HT-29 (cell line): ENCODE measurements at regions not wholly inside any gene's neighbourhood (a gene's known extent, or its start where the extent isn't known, plus 50 kb on each side); places are given as distances from the start of the nearest gene placed in this dataset.
"Not testable (repeated sequence)": the region's sequence is repeated elsewhere in the genome, so short reads cannot be mapped to it uniquely, and the experiment has no call there.

ENCODE experiments used
- DNase-seq: peaks from one replicate; pipeline ENCODE4 v3.0.0-alpha.2; 2015; ENCODE audit warnings: low spot score

GRCh38 chr5:158519433-158520021 is 580.2 kb downstream of the EBF1 start:
- no peak for DNase-seq

DNA sequence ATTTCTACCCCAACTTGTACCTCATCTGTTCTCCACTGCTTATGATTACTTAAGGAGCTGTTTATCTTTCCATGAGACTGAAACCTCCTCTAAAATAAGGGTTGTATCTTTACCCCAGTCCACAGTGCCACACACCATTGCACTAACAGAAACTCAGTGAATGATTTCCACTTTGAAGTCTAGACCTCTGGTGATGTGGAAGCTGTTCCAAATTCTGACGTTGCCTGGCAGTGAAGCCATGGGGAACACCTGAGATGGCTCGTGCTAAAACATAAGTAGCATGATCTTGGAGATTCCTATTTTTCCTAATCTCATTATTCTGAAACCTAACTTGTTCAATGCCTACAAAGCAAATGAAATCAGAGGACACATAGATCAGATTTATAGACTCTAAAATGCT is 583.2 kb downstream of the EBF1 start:
- DNase-seq = no peak

DNA sequence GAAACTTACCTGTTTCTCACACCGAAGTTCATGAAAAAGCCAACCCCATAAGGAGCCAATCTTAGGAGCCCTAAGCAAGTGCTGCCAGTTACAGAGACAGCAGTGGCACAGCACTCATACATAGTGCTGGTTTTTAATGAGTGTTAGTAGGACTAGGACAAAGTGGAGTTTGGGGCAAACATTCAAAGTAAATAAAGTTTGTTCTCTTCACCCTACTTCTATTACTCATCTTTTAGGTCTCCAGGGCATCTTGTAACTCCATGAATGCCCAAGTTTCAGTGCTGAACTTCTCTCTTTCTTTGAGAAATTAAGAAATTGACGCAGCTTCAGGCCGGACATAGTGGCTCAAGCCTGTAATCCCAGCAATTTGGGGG is 584.7 kb downstream of the EBF1 start:
- DNase-seq = no peak

GRCh38 chr5:158514319-158514985 is 585.3 kb downstream of the EBF1 start:
- DNase-seq = no peak

DNA sequence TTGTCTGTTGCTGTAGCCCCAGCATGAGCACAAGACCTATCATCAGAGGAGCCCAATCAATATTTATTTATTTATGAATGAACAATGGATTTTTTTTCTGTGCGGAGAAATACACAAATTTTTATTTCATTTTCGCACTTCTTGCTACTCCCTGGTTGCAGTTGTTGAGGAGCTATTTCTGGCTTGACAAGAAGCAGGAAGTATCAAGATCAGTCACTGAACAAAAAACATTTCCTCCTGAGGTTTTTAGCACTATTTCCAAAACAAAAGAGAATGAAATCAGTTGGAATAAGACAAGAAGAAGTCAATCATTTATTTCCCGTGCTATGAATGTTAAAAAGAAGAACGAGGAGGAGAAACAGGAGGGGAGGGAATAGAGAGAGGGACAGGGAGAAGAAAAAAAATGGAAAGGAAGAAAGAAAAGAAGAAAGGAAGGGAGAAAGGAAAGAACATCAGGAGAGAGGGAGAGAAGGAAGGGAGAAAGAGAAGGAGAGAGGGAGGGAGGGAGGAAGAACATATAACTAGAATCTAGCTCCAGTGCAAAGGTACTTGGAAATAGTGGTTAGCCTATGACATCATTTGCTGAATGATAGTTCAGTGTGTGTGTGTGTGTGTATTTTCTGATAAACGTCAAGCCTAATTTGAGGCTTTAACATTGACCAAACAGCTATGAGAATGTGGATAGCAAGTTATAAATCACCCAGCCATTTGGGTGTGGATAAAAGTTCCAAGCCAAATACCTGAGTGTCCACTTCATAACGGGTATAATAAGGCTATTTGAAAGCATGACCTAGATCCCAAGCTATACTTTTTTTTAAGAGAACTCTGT is 586.0 kb downstream of the EBF1 start:
- no peak for DNase-seq

DNA sequence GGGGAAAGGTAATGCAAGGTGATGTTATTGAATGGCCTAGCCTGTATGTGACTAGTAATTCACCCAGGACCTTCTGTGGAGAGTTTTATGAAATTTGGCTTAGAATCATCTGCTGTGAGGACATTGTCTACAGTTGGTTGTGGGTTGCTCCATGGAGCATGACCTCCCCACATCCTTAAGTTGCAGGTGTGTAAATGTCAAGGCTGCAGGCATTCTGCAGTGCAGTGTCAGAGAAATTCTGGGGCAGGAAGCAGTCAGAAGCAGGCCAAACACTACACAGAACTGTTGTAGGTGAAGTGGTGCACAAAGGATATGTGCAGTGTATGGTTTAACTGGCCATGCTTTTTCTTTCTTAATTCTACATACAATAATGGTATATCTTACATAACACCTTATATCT is 588.3 kb downstream of the EBF1 start:
- no peak for DNase-seq

GRCh38 chr5:158510479-158510878 is 589.2 kb downstream of the EBF1 start:
- DNase-seq = no peak

DNA sequence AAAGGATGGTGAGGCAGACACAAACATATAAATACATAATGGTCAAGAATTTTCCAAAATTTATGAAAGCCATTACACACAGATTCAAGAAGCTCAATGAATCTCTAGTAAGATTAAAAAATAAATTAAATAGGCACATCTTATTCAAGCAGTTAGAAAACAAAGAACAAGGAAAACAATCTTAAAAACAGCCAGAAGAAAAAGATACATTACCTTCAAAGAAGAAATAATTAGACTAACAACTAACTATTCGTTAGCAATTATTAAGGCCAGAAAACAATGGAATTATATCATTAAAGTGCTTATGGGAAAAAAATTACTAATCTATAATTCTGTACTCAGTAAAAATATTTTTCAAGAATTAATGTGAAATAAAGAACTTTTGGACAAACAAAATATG is 593.1 kb downstream of the EBF1 start:
- DNase-seq = no peak

- no peak for DNase-seq
Measured at GRCh38 chr5:158502686-158503085, 597.0 kb downstream of the EBF1 start.

- no peak for DNase-seq
Measured at GRCh38 chr5:158499892-158500418, 599.8 kb downstream of the EBF1 start.

DNA sequence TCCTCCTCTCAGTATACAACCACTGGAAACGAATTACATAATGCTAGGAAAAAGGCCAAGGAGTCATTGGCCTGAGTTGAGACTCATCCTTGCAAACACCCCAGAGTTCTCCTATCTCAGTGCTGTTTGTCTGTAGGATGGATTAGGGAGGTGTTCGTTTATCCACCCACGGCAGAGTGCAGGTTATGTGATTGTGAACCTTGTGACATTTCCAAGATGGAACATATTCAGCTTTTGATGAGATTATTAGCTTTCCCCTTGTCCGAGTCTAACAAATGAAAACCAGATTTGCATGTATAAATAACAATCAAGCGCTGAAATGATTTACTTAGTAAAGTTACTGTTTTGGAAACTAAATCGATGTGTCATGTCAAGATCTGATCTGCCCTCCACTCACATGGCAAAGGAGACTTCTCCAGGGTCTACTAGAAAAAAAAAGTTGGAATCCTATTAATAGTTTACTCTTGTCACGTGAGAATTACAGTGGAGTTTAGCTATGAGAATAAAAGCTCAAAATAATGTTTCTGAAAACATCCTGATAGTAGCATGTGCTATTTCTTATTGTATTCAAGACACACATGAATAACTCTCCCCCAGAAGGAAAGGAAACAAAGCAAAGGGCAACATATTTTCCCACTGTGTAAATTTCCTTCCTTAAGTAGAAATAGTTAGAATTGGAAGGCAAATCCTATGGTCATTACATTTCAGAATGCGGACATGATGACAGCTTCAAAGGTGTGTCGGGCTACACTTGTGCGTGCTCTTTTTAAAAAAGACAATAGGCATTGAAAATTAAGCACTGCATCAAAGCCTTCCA is 600.4 kb downstream of the EBF1 start:
- DNase-seq = no peak

DNA sequence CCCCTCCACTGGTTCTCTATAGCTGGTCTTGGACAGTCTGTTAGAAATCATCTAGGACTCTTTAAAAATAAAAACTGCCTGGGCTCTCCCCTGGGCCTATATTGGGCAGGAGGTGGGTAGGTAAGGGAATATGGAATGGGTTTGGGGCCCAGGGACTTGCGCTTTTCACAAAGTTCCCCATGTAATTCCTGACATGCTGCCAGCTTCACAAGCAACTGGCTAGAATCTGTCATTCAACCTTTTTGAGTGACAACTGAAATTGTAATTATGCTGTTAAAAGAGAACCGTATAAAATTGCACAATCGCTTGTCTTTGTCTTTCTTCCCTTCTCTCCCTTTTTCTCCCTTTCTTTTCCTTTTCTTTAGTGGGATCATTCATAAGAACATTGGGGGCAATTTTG is 603.1 kb downstream of the EBF1 start:
- no peak for DNase-seq

DNA sequence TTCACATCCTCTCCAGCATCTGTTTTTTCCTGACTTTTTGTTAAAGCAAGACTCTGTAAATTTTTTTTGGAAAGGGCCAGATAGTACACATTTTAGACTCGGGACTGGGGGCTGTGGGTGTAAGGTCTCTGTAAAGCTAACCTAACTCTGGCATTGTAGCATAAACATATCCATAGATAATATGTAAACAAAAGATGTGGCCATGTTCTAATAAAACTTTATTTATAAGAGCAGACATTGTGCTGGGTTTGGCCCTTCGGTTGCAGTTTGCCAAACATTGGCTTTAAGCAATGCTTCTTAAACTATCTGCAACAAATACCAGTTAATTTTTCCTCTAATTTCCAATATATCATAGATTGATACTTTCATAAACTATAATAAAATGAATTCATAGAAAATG is 605.2 kb downstream of the EBF1 start:
- no peak for DNase-seq

DNA sequence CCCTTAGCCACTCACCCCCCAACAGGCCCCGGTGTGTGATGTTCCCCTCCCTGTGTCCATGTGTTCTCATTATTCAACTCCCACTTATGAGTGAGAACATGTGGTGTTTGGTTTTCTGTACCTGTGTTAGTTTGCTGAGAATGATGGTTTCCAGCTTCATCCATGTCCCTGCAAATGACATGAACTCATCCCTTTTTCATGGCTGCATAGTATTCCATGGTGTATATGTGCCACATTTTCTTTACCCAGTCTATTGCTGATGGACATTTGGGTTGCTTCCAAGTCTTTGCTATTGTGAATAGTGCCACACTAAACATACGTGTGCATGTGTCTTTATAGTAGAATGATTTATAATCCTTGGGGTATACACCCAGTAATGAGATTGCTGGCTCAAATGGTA is 605.7 kb downstream of the EBF1 start:
- DNase-seq = not testable (repeated sequence)

DNA sequence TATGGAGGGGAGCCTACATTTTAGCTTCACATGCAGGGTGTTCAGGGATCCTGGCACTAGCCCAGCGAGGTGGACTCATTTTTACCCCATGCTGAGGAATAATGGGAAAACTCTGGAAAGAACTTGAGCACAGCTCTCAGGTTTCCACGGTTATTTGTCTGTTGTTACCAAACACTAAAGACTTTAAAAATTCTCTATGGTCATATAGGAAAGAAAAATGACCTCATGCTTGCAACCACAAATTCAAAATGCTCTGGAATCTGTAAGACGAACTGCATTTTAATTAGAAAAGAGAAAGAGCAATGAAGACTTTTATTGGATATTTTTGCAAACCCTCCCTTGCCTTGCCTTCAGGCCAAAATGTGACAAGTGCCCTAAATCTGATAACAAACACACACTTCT is 606.9 kb downstream of the EBF1 start:
- DNase-seq = no peak

DNA sequence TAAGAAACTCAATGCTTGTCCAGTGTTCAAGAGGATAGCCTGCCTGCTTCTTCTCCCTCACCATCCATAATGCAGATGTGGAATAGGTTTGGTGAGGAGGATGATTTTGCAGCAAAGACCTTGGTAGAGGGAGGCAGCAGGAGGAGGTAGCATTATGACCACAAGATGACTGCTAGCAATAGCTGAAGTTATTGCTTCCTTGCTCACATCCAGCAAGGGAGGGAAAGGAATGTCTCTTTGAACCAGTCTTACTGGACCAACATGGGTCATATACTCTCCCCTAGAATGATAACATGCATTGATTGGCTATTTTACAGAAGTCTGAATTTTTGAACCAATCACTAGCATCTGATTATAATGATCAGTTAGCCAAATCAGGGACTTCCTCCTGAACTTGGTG is 607.6 kb downstream of the EBF1 start:
- DNase-seq = no peak

GRCh38 chr5:158487664-158488063 is 612.1 kb downstream of the EBF1 start:
- DNase-seq = no peak

DNA sequence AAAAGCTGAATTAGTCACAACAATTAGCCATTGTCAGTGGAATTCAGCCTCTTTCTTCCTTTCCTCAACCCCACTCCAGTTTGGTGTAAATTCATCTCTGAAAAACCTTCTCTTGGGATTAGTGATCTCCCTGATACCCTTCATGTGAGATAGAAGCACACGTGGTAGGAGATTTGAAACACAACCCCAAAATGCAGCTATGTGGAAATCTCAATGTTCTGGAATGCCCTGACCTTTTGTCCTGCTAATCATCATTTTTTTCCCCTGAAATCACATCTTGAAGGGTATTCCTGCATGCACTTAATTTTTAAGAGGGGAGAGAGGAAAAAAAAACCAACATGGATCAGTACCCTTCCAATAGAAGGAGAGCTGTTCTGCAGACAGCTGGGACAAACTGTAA is 612.6 kb downstream of the EBF1 start:
- no peak for DNase-seq

DNA sequence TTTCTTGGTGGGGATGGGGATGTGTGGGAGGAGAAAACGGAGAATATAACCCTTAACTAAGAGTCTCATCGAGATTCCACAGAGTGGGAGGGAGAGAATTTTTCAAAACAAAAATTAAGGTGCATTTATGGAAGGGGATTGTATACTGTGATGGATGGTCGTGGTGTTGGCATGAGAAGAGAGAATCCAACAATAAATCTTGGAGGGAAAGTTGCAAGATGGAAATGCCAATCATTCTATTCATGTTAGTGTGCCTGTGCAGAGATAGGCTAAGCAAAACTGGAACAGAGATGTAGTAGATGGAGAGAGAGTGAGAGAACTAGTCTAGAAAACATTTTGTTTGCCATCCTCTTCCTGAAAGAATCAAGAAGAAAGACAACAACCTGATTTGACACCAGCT is 613.1 kb downstream of the EBF1 start:
- no peak for DNase-seq

GRCh38 chr5:158485604-158486081 is 614.1 kb downstream of the EBF1 start:
- no peak for DNase-seq

DNA sequence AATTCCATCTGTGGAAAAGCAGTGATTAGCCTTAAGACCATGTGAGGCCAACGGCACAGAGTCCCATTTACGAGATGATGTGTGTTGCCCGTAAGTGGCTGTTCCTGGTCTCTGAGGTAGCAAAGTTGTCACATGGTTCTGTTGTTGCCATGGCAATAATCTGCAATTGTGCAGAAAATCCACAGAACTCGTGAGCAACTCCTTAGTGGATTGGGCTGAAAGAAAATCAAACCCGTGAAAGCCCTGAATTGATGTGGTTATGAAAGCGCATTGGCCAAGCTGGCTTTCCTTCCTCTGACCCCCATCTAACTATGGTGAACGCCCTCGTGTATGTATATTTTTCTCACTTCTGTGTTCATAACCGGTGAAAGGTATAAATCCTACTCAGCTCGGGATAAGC is 614.7 kb downstream of the EBF1 start:
- no peak for DNase-seq

- no peak for DNase-seq
Measured at GRCh38 chr5:158484150-158484549, 615.6 kb downstream of the EBF1 start.
